ENCODE measurements at regions not wholly inside any gene's neighbourhood (a gene's known extent, or its start where the extent isn't known, plus 50 kb on each side); places are given as distances from the start of the nearest gene placed in this dataset.

DNA sequence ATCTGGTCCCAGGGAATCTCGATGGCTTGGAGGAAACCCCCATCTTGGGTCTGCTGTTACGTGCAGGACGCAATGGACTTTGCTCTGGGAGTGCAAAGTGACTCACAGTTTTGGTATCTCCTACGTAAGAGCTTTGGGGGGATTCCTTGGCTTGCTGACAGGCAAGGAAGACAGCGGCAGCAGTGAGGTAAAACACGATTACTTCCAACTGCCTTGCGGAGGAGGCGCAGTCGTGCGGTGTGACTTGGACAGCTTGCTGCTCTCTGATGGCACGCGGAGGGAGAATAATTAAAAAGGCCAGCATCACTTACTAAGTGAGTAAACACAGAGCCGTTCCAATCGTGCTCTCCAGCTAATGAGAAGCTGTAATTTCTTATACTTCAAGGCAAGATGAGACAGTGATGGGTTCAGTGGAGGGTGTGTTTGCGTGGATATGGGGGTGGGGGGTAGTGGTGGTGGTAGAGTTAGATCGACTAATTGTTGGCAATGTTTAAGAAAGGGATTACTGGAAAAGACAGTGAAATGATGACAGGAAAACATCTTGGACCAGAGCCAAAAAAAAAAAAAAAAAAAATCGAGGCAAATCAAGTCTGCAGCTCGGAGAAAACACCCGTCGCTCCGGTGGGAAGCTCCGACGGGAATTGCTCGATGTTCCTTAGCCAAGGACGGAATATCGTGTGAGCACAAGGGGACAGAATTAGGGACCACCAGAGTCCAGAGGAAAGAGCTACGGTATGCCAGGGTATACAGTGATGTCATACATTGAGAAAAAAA, 184.8 kb upstream of the ZFHX3 start:
- FAIRE-seq = no peak

DNA sequence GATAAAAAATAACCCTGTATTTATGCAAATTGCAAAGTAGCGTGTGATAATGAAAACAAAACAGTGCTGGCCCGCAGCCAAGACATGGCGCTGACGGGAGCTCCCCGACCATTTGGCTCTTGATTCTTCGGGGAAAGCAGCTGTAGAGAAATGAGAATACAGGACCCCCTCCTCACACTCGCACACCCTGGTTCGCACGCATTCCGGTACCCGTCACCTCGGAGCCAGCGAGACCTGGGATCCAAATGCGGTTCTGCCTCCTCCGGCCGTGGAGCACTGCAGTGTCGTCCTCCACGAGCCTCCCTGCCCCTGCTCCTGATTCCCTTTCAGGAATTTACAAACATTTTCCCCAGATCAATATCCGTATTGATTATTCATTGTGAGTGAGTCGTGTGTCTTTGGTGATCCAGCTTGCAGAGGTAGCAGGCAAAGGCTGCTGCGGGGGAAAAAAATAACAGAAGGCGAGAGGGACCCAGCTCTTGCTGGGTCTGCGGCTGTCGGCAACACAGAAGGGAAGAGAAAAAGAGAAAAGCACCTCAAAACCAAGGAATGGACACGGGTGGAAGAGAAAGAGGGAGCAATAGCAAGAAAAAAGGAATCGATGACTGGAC, 184.1 kb upstream of the ZFHX3 start:
- no peak for FAIRE-seq

DNA sequence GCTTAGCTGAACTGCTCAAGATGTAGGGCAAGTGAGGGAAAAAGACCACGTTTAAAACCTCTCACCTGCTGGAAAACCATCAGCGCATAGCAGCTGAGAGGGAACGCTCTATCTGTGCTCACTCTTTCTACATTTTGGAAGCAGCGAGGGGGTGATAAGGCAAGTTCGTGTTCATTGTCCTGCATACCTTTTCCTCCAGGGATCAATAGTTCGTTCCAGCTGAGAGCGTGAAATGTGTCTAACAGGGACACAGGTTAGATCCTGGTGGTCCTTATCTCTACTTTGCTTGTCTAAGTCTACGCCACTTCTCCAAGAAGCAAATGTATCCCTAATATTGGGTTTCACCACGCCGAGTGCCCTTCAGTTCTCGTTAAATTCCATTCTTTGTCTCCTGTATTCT, 183.5 kb upstream of the ZFHX3 start:
- FAIRE-seq = no peak

DNA sequence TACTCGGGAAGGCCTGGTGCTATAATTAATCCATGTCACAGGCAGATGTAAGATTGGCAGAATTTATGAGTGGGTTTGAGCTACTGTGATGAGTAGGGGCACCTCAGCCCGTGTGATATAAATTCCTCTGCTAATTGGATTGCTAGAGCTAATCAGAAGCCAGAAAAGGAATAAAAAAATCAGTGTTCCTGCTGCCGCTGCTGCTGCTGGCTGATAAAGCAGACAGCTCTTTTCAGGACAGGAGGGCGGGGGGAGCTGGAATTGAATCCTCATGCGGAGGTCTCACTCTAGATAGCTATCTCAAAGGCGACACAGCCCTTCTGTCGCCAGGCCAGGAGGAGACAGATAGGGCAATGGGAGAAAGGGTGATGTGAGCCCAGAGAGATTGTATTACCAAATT, 182.7 kb upstream of the ZFHX3 start:
- FAIRE-seq = no peak

DNA sequence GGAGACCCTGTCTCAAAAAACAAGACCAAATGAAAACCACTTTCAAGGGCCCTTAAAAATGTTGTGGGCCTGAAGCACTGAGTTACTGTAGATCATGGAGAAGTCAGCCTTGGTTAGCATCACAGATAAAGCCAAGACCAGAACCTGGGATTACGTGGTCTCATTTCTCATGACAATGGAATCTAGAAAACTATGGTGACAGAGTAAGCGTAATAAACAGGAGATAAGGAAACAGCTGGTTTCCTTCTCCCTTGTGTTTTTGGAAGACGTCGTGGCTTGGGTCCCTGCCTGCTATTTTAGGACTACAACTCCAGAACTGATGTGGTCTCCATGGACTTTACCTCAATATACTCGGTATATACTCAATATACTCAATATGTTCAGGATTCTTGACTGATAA, 180.7 kb upstream of the ZFHX3 start:
- no peak for FAIRE-seq

DNA sequence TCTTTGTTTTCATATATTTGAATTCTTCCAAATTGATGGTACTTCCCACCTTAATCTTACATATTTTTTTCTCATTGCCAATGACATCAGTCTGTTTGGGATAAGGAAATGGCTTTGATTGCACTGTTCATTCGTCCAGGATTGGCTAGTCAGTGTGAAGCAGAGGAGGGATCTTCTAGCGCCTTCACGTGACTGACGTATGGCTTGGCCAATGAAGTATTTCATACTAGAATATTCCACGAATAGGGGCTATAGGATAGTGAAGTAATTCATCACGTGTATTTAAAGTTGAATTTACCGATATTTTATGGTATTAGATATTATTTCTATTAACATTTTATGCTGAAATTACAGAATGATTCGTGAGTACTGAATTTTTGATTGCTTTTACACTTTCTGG, 178.7 kb upstream of the ZFHX3 start:
- FAIRE-seq = no peak

DNA sequence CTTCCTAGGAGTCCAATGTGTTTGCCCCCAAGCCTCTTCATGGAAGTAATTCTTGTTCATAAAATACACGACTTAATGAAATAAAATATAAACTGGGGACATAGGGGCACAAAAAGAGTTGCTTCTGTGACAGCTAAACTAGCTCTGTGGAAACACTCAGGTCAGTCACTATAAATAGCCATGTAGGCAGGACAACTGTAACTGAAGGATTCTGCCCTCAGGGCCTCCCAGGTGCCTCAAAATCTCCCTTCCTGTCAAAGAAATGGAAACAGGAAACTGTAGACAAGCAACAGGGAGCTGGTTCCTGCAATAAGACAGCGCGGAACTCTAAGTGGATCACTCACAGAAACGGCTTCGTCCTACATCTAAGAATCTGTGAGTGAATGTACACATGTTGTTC, 178.1 kb upstream of the ZFHX3 start:
- no peak for FAIRE-seq

DNA sequence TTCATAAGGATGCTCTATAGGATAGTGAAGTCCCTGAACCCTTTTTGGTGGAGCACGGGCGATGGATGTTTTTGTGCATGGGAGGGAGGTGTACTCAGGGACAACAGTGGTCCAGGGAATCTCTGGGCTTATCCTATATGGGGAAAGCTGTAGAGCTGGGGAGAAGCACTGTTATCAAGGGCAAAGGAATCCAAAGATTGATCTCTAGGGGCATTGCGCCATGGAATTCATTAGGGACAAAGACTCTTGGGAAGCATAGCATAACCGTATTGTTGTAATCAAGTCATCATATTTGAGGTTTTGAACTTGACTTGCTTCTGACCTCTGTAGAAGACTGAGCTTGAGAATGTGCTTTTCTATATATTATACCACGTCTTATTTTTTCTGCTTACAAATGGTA, 172.9 kb upstream of the ZFHX3 start:
- no peak for FAIRE-seq

DNA sequence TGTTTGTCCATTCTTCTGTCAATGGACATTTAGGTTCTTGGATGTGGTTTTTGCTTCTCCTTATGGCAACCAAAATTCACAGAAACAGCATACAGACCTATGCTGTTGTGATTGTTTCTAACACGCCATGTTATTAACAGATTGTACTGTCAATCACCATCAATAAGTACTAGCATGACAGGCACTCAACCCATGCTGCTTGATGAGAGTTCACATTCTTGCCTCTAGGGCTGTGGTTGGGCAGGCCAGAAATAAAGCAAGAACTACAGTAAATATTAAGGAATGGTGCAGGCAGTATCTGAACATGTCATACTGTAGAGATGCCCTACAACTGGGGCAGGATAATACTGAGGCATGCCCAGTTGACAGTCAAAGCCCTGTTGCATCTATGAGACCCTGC, 171.2 kb upstream of the ZFHX3 start:
- no peak for FAIRE-seq

DNA sequence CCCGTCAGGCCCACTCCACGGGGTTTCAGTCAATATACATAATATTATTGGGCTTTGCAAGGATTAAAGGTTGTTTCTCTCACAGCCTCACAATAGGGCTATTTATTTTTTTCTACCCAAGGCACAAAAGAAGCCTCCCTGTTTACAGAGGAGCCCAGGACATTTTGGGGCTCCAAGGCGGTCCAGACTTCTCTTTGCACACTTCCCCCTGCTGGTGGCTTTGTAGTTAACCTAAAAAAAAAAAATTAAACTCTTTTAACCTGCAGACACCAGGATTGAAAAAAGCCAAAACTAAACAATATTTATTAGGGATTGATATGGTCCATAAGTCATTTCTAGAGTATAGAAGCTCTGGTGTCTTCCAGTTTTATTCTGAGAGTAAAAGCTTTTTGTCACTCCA, 169.7 kb upstream of the ZFHX3 start:
- no peak for FAIRE-seq

DNA sequence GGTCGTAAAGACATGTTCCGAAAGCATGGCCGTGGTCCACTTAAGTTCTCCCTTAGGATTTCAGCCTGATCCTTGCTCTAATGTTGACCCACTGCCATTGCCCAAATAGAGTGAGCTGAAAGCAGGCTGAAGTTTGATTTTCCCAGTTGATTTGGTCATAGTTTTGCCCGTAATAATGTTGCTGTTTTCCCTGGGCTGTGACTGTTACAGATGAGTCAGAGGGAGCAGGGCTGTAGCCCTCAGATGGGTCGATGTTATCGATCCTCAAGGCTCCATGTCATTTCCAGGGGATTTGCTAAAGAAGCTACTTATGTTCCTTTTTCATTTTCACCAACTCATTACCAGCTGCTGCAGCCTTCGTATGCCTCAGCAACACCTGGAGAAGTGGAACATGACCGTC, 169.0 kb upstream of the ZFHX3 start:
- FAIRE-seq = no peak

DNA sequence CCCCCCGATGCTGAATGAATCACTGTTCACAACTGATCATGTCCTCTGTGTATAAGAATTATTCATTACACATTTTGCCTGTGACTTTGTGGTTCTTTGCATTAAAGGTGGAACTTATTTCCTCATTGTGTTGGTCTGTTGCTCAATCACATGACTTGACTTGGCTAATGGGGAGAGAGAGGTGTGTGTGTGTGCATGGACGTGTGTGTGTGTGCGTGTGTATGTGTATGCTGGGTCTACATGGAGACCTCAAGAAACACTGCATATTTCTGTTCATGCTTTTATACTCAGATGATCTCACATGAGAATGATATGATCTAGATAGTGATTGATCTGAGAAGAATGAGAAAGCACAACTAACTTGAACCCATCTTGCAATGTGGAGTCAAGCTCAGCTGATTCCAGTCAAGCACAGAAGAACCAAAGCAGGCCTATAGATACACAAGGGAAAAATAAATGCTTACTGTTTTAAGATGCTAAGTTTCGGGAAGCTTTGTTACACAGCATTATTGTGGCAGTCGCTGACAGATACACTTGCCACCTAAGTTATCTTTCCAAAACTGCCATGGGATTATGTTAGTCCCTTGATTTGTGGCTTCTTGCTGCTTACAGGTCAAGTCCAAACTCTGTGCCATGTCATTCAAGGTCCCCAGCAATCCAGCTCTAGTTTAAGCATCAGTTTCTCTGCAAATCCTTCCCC, 167.9 kb upstream of the ZFHX3 start:
- FAIRE-seq = no peak

DNA sequence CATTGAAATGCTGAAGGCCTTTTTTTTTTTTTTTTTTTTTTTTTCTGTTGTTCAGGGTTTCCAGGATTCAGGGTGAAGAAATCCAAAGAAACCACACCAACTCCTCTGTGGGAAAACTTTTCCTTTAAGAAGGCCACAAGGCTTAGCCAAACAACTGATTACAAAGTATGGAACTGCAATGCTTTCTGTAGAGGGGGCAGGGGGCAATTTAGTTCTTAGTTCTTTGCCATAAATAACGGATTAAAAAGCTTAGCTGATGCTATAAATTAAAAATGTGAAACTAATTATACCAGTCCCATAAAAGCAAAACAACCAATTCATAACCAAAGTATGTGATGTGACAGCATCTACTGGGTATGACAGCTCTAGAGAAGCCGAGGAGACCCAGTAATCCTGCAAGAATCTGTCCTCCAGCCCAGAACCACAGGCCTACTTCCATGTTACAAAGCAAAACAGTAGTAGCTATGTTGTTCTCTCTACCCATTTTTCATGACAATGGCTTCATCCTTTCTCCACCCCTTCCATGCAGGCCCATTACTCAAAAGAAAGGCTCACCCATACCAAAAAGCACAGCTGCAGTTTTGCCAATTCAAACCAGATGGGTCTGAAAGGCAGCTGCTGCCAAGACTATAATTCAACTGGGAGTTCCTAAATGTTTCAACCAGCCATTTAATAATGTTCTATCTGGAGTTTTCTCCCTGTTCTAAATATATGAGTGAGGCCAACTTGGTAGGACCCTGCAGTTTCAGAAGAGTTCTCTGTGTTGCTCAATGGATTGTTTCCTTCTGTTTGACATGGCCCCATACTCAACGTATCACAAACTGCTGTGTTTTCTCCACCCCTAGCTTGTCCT, 167.1 kb upstream of the ZFHX3 start:
- FAIRE-seq = no peak

DNA sequence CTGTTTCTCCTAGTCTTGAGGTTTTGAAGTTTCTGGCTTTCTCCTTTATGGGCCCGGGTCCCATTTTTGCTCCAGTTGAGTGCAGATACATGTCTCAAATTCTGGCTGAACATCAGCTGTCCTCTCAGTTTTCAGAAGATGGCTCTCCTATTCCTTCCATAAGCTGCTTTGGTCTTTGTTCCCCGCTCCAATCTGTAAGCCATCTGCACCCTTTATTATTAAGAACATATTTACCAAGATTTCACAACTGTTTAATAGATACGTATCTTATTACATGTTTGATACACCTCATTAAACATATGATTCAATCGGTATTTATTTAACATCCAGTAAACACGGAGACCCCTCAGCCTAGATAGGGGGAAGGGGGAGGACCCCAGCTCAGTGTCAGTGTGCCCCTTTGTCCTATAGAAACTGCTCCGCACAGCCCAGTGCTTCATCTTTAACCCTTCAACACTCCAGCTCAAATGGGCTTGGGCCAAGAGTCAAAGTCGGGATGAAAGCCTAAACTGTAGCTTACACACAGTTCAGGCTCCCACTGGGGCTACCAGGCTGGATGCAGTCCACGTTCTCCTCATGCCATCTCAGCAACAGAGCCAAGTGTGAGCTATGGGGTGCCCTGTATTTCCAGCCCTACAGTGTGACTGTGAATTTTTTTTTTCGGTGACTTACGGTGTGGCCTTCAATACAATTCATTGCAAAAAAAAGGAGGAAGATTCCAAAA, 166.0 kb upstream of the ZFHX3 start:
- FAIRE-seq = no peak

DNA sequence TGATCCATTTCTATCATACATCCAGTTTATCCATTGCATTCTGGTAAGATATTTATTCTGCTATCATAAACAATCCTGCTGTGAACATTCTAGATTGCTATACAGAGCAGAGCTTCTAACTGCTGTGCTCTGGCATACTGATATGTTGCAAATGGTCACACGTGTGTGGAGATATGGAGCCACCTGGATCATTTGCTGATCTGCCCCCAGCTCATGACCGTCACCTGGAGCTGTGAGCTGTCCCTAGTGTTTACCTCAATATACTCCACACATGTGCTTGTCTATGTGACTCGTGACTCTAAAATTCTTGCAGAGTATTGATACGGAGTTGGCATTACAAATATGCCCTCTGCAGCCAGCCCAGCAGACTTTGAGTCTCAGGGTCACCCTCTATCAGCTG, 164.5 kb upstream of the ZFHX3 start:
- no peak for FAIRE-seq

DNA sequence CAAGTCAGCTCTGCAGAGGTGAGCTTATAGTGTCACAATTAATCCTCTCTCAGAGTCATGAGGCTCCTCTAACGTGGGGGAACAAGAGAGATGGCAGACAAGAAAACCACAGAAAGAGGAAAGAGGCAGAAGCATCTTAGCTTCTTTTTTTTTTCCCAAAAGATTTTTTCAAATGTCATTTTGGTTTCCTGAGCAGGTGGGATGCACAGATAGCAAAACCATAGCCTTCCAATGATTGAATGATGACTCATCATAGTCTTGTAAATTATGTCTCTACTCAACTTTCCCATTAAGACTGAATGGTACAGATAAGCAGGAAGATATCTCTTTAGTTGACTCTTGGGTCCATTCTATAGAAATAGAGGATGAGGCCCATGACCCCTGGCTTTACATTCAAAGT, 162.8 kb upstream of the ZFHX3 start:
- FAIRE-seq = no peak

DNA sequence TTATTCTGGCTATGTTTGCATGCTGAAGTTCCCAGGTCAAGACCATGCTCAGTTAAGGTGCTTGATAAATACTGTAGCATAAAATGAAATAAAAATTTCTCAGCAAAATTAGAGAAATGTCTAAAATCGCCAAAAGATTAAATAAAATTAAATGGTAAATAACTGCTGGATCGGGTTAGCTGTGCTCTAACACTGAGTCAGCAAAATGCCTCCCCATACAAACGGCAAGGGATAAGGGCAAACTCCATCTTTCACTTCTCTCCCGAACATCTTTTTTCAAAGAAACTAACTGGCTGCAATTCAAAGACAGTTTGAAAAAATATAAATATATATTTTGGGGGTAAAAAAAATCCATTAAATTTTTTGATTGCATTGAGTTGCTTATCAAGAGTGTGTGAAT, 162.2 kb upstream of the ZFHX3 start:
- FAIRE-seq = no peak

DNA sequence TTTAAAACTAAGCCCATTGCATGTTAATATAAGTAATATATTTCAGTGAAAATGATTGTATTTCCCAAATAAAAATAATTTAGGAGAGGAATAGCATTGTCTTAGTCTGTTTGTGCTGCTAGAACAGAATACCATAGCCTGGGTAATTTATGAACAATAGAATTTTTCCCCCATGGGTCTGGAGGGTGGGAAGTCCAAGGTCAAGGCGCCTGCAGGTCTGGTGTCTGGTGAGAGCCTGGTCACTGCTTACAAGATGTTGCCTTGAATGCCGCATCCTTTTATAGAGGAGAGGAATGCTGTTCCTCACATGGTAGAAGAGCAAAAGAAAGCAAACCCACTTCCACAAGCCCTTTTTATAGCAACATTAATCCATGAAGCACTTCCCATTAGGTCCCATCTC, 161.3 kb upstream of the ZFHX3 start:
- FAIRE-seq = no peak

DNA sequence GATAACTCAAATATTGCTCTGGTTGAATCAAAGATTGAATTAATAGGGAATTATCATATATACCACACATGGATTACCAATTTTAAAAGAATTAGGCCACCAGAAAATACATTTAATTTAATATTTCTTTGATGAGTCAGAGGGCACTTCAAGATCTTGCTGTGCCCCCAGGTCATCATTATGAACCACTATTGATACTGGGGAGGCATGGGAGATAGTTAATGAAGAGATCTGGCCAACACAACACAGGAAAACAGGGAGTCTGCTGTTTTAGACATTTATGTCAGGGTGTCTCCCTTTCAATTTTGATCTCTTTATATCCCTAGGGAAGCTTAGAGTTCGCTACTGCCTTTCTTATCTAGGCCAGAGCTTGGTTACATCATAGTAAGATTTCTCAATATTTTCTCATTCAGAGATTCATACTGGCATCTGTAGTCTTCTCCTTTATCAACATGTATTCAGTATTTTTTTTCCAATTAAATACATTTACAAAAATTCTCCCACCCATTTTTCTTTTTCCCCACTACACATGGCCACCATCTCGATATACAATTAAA, 158.3 kb upstream of the ZFHX3 start:
- no peak for FAIRE-seq

DNA sequence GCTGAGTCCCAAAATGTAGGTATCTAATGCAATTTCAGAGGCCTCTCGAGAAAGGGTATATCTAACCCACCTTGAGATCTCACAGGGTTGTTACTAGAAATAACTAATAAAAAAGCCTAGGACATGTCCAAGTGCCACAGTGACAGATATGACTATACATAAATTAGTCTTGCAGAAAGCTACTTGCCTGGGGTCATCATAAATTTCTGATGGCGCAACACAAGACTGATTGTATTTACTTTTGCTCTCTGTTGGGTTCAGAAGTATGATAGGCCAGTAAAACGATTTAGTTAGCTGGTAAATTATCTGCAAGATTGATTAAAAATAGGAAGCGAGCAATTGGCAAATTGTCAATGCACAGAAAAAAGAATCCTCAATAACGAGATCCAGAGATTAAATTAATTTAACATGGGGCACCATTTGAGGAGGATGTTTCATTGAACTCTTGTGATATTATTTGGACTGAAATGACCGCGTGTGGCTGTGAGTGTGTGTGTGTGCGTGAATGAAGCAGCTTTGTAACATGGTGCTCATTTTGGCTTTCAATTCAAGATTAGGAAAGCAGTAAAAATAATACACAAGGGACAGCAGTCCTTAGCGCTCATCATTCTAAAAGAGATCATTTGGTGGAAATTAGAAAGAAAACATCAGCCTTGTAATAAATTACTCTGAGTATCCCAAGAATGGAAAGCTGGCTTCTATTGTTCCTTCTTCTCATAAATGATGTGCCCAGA, 157.4 kb upstream of the ZFHX3 start:
- FAIRE-seq = no peak

DNA sequence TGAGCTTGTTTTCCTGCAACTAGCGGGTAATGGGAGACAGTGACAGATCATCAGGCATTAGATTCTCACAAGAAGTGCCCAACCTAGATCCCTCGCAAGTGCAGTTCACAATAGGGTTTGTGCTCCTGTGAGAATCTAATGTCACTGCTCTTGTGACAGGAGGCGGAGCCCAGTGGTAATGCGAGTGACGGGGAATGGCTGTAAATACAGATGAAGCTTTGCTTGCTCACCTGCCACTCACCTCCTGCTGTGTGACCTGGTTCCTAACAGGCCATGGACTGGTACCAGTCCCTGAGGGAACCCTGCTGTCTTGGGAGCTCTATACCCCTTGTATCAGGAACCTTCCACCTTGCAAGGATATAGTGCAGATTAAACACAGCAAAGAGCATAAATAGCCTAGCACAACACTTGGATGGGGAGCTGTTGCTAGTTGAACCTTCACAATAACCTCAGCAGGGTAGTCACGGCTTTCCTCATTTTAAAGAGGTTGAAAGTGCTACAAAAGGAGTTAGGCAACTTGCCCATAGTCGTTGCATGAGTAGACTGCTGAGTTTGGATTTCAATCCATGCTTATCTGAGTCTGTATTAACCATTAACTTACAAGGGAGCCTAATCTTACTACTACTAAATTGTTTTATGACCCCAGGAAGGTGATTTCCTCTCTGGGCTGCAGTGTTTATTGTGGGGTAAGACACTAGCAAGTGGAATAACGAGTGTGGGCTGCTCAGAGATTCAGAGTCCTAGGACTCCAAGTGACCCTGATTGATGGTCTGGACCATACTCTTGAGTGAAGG, 156.6 kb upstream of the ZFHX3 start:
- no peak for FAIRE-seq

Measured in G401.6 (cell line).